ENCODE measurements at regions not wholly inside any gene's neighbourhood (a gene's known extent, or its start where the extent isn't known, plus 50 kb on each side); places are given as distances from the start of the nearest gene placed in this dataset.

DNA sequence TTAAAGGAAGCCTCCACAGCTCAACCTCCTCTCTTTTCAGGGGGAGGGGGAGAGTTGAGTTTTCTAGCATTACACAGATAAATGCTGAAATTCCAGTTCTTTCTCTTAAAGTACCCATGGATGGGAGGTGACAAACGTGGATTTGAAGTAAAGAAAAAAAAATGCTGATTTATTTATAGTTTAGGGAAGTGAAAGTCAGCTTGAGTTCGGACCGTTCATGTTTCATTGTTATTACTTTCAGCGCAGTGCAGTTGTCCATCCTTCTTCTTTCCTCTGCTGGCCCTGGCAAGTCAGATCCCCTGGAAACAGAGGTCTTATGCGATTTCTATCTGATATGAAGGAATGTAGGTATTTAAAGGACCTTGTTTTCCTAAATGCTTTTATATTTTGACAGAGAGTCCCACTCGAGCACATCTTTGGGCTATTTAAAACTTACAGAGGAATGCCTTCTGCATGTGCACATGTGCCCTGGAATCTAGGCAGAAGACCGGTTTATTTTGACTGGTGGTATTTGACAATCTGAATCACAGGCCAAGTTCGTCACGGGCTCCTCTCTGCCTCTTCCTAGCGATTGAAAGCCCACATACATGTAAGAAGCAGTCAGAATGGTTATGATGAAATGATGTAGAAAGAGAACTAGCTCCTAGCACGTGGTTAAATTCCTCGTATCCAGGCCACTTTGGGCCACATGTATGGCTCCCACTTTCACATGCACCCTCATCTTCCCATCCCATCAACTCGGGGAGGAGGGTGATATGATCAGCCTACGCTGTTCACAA, 385.2 kb upstream of the KLF4 start:
- TF ChIP-seq, protein P1, sequence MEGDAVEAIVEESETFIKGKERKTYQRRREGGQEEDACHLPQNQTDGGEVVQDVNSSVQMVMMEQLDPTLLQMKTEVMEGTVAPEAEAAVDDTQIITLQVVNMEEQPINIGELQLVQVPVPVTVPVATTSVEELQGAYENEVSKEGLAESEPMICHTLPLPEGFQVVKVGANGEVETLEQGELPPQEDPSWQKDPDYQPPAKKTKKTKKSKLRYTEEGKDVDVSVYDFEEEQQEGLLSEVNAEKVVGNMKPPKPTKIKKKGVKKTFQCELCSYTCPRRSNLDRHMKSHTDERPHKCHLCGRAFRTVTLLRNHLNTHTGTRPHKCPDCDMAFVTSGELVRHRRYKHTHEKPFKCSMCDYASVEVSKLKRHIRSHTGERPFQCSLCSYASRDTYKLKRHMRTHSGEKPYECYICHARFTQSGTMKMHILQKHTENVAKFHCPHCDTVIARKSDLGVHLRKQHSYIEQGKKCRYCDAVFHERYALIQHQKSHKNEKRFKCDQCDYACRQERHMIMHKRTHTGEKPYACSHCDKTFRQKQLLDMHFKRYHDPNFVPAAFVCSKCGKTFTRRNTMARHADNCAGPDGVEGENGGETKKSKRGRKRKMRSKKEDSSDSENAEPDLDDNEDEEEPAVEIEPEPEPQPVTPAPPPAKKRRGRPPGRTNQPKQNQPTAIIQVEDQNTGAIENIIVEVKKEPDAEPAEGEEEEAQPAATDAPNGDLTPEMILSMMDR (conservative IDR thresholded peaks at IDR 0.05; ENCODE audit: low read depth, low read length), result no peak
- TF ChIP-seq, protein P2, sequence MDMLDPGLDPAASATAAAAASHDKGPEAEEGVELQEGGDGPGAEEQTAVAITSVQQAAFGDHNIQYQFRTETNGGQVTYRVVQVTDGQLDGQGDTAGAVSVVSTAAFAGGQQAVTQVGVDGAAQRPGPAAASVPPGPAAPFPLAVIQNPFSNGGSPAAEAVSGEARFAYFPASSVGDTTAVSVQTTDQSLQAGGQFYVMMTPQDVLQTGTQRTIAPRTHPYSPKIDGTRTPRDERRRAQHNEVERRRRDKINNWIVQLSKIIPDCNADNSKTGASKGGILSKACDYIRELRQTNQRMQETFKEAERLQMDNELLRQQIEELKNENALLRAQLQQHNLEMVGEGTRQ (IDR thresholded peaks at IDR 0.05; ENCODE audit: low read depth, low read length), result no peak
- TF ChIP-seq SMC3 (IDR thresholded peaks at IDR 0.05; ENCODE audit: low read depth, low read length) (no peak), POLR2A (IDR thresholded peaks at IDR 0.05; ENCODE audit: low read depth, low read length) (no peak), RCOR1 (IDR thresholded peaks at IDR 0.05; ENCODE audit: insufficient replicate concordance, low read length) (no peak), RAD21 (IDR thresholded peaks at IDR 0.05; ENCODE audit: low read length) (no peak), MXI1 (IDR thresholded peaks at IDR 0.05; ENCODE audit: borderline replicate concordance, low read depth, low read length) (no peak)
